WTC11 (cell line): ENCODE measurements at regions not wholly inside any gene's neighbourhood (a gene's known extent, or its start where the extent isn't known, plus 50 kb on each side); places are given as distances from the start of the nearest gene placed in this dataset.
A peak's percentile ranks its signal among the peaks of the same experiment; 100 is the strongest.

Experiments used
- ATAC-seq: fragments of 200-7000 bp; cut with Tn5 transposase; 2 replicates; pipeline ENCODE4 v1.10.0; 2021; ENCODE audit warnings: mild to moderate bottlenecking, moderate library complexity
- CTCF ChIA-PET: fragments of 300-600 bp; sonication (Branson Sonifier 250); formaldehyde crosslinking; loops from one replicate; lab custom pipeline; 2021; ENCODE audit warnings: antibody characterized with exemption; lab: Charles Lee
- POLR2A ChIA-PET: fragments of 350-600 bp; sonication (Branson Sonifier 250); formaldehyde crosslinking; loops from one replicate; lab custom pipeline; 2021; ENCODE audit warnings: antibody characterized with exemption; lab: Charles Lee
- DNase-seq: peaks from one replicate; pipeline ENCODE4 v3.0.0; 2021; ENCODE audit warnings: low spot score
- H3K27ac Mint-ChIP-seq: 2 replicates; pipeline ENCODE4 v1.8.0; 2021; ENCODE audit warnings: mixed read lengths
- H3K27me3 Mint-ChIP-seq: 2 replicates; pipeline ENCODE4 v1.8.0; 2021; ENCODE audit warnings: low read depth, mild to moderate bottlenecking, moderate library complexity, mixed read lengths
- H3K36me3 Mint-ChIP-seq: 2 replicates; pipeline ENCODE4 v1.8.0; 2021; ENCODE audit warnings: mixed read lengths
- H3K4me1 Mint-ChIP-seq: 2 replicates; pipeline ENCODE4 v1.8.0; 2022; ENCODE audit warnings: mixed read lengths
- H3K4me3 Mint-ChIP-seq: 2 replicates; pipeline ENCODE4 v1.8.0; 2021; ENCODE audit warnings: mild to moderate bottlenecking, moderate library complexity, mixed read lengths
- H3K9me3 Mint-ChIP-seq: 2 replicates; pipeline ENCODE4 v1.8.0; 2021; ENCODE audit warnings: mixed read lengths
- AFF4 ChIP-seq: sonication (generic); formaldehyde crosslinking; IDR thresholded peaks from 2 replicates; pipeline ENCODE4 v1.8.1; 2023; ENCODE audit warnings: mild to moderate bottlenecking, missing genetic modification reagents, borderline replicate concordance
- AR ChIP-seq: fragments of 250-450 bp; sonication (Bioruptor Pico); IDR thresholded peaks from 2 replicates; pipeline ENCODE4 v1.9.0; 2021; ENCODE audit warnings: mild to moderate bottlenecking
- ARID4B ChIP-seq: sonication (generic); formaldehyde crosslinking; IDR thresholded peaks from 2 replicates; pipeline ENCODE4 v1.8.0; 2023; ENCODE audit warnings: missing genetic modification reagents, mild to moderate bottlenecking, borderline replicate concordance
- ATF3 ChIP-seq: sonication (generic); formaldehyde crosslinking; conservative IDR thresholded peaks from 2 replicates; pipeline ENCODE4 v1.8.1; 2022; ENCODE audit warnings: mild to moderate bottlenecking, missing genetic modification reagents
- E2F4 ChIP-seq: sonication (generic); formaldehyde crosslinking; IDR thresholded peaks from 2 replicates; pipeline ENCODE4 v1.8.1; 2022; ENCODE audit warnings: low read depth, mild to moderate bottlenecking, moderate library complexity, missing genetic modification reagents, borderline replicate concordance
- ELF4 ChIP-seq: sonication (generic); formaldehyde crosslinking; IDR thresholded peaks from 2 replicates; pipeline ENCODE4 v1.8.1; 2022; ENCODE audit warnings: low read depth, mild to moderate bottlenecking, moderate library complexity, missing genetic modification reagents
- ESRRA ChIP-seq: sonication (generic); formaldehyde crosslinking; IDR thresholded peaks from 2 replicates; pipeline ENCODE4 v1.8.1; 2022; ENCODE audit warnings: mild to moderate bottlenecking, missing genetic modification reagents, borderline replicate concordance
- HMGA2 ChIP-seq: fragments of 250-450 bp; sonication (Bioruptor Pico); IDR thresholded peaks from 2 replicates; pipeline ENCODE4 v1.4.0; 2021; ENCODE audit warnings: mild to moderate bottlenecking, moderate library complexity
- MYBL2 ChIP-seq: sonication (generic); formaldehyde crosslinking; IDR thresholded peaks from 2 replicates; pipeline ENCODE4 v1.8.1; 2023; ENCODE audit warnings: mild to moderate bottlenecking, moderate library complexity, missing genetic modification reagents
- NFE2L1 ChIP-seq: sonication (generic); formaldehyde crosslinking; IDR thresholded peaks from 2 replicates; pipeline ENCODE4 v1.8.1; 2023; ENCODE audit warnings: missing genetic modification reagents
- NR1H2 ChIP-seq: sonication (generic); formaldehyde crosslinking; IDR thresholded peaks from 2 replicates; pipeline ENCODE4 v1.9.0; 2021; ENCODE audit warnings: mild to moderate bottlenecking, moderate library complexity, missing genetic modification reagents
- NR2C2 ChIP-seq: sonication (generic); formaldehyde crosslinking; IDR thresholded peaks from 2 replicates; pipeline ENCODE4 v1.8.0; 2022; ENCODE audit warnings: mild to moderate bottlenecking, missing genetic modification reagents
- RELA ChIP-seq: sonication (generic); formaldehyde crosslinking; IDR thresholded peaks from 2 replicates; pipeline ENCODE4 v1.8.1; 2022; ENCODE audit warnings: missing genetic modification reagents, mild to moderate bottlenecking, borderline replicate concordance
- TEAD1 ChIP-seq: sonication (generic); formaldehyde crosslinking; IDR thresholded peaks from 2 replicates; pipeline ENCODE4 v1.8.0; 2022; ENCODE audit warnings: mild to moderate bottlenecking, missing genetic modification reagents
- ZBTB43 ChIP-seq: sonication (generic); formaldehyde crosslinking; IDR thresholded peaks from 2 replicates; pipeline ENCODE4 v1.8.1; 2023; ENCODE audit warnings: mild to moderate bottlenecking, missing genetic modification reagents
- ZNF121 ChIP-seq: sonication (generic); formaldehyde crosslinking; IDR thresholded peaks from 2 replicates; pipeline ENCODE4 v1.8.0; 2023; ENCODE audit warnings: missing genetic modification reagents
- ZNF423 ChIP-seq: fragments of 250-450 bp; sonication (Bioruptor Pico); IDR thresholded peaks from 2 replicates; pipeline ENCODE4 v2.1.2; 2022; ENCODE audit warnings: mild to moderate bottlenecking, moderate library complexity

- TF ChIP-seq ARID4B (CRISPR knock-in tag) (no peak), ATF3 (CRISPR knock-in tag) (no peak), ELF4 (CRISPR knock-in tag) (no peak)
- TF ChIP-seq, all 79 proteins: peak for 0
These were observed 1499.9 kb downstream of the PCDH18 start (continued) for GRCh38 chr4:136032391-136032790.

- no peak overlapping the region for H3K4me3 Mint-ChIP-seq
- H3K9me3 Mint-ChIP-seq, result peaks cover 55% of the 10 kb centered on the region
- H3K4me1 Mint-ChIP-seq, result peaks cover 15% of the 10 kb centered on the region
- DNase-seq (no peak), ATAC-seq (peak; percentile 90)
- POLR2A ChIA-PET, result no interaction called here
- H3K36me3 Mint-ChIP-seq, result peaks cover 38% of the 10 kb centered on the region
- CTCF ChIA-PET, result no interaction called here
- H3K27ac Mint-ChIP-seq, result peak overlapping the region; percentile 37
- no peaks in the 10 kb centered on the region for H3K27me3 Mint-ChIP-seq
- TF ChIP-seq RELA (CRISPR knock-in tag) (no peak), AR (CRISPR knock-in tag) (no peak), NR1H2 (no peak), HMGA2 (CRISPR knock-in tag) (no peak), ZNF423 (CRISPR knock-in tag) (no peak), TEAD1 (CRISPR knock-in tag) (no peak), ARID4B (CRISPR knock-in tag) (no peak), NFE2L1 (CRISPR knock-in tag) (no peak), ESRRA (no peak), AFF4 (CRISPR knock-in tag) (no peak), NR2C2 (CRISPR knock-in tag) (no peak), ZNF121 (CRISPR knock-in tag) (no peak), MYBL2 (no peak), E2F4 (CRISPR knock-in tag) (no peak), ZBTB43 (CRISPR knock-in tag) (no peak)
These were observed 1506.8 kb downstream of the PCDH18 start for GRCh38 chr4:136025540-136025939.
